ENCODE measurements at regions not wholly inside any gene's neighbourhood (a gene's known extent, or its start where the extent isn't known, plus 50 kb on each side); places are given as distances from the start of the nearest gene placed in this dataset.

- Histone ChIP-seq H3K27ac (no peak overlapping the region), H3K4me1 (ENCODE audit: control insufficient read depth in 1 of 2, low read depth in 2 of 2) (peaks cover 0 to 7% of the 10 kb centered on the region in 2 donors), H3K36me3 (no peaks in the 10 kb centered on the region), H3K27me3 (replicated peaks; ENCODE audit: insufficient read depth) (no peaks in the 10 kb centered on the region), H3K9me3 (no peaks in the 10 kb centered on the region), H3K4me3 (no peak overlapping the region)
- DNase-seq (ENCODE audit: low spot score) (no peak), ATAC-seq (ENCODE audit: insufficient number of reproducible peaks, low FRiP score, low read depth) (no peak)
- TF ChIP-seq, protein P1, sequence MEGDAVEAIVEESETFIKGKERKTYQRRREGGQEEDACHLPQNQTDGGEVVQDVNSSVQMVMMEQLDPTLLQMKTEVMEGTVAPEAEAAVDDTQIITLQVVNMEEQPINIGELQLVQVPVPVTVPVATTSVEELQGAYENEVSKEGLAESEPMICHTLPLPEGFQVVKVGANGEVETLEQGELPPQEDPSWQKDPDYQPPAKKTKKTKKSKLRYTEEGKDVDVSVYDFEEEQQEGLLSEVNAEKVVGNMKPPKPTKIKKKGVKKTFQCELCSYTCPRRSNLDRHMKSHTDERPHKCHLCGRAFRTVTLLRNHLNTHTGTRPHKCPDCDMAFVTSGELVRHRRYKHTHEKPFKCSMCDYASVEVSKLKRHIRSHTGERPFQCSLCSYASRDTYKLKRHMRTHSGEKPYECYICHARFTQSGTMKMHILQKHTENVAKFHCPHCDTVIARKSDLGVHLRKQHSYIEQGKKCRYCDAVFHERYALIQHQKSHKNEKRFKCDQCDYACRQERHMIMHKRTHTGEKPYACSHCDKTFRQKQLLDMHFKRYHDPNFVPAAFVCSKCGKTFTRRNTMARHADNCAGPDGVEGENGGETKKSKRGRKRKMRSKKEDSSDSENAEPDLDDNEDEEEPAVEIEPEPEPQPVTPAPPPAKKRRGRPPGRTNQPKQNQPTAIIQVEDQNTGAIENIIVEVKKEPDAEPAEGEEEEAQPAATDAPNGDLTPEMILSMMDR (IDR thresholded peaks at IDR 0.05), result no peak
These were observed 418.8 kb downstream of the OTOL1 start for GRCh38 chr3:161915418-161915750.

DNA sequence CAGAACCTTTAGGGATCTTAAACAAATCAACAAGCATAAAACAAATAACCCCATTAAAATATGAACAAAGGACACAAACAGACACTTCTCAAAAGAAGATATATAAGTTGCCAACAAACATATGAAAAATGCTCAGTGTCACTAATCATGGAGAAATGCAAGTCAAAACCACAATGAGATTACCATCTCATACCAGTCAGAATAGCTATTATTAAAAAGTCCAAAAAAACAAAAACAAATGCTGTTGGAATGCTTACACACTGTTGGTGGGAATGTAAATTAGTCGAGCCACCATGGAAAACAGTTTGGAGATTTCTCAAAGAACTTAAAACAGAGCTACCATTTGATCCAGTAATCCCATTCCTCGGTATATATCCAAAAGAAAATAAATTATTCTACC lies 423.6 kb downstream of the OTOL1 start:
- Histone ChIP-seq H3K36me3 (no peaks in the 10 kb centered on the region), H3K27me3 (replicated peaks; ENCODE audit: insufficient read depth) (no peaks in the 10 kb centered on the region), H3K4me1 (ENCODE audit: control insufficient read depth in 1 of 2, low read depth in 2 of 2) (peaks cover 0 to 1% of the 10 kb centered on the region in 2 donors), H3K4me3 (no peak overlapping the region), H3K9me3 (no peaks in the 10 kb centered on the region), H3K27ac (no peak overlapping the region)
- DNase-seq (ENCODE audit: low spot score) (no peak), ATAC-seq (ENCODE audit: insufficient number of reproducible peaks, low FRiP score, low read depth) (no peak)
- TF ChIP-seq, protein P1 (IDR thresholded peaks at IDR 0.05), result no peak

DNA sequence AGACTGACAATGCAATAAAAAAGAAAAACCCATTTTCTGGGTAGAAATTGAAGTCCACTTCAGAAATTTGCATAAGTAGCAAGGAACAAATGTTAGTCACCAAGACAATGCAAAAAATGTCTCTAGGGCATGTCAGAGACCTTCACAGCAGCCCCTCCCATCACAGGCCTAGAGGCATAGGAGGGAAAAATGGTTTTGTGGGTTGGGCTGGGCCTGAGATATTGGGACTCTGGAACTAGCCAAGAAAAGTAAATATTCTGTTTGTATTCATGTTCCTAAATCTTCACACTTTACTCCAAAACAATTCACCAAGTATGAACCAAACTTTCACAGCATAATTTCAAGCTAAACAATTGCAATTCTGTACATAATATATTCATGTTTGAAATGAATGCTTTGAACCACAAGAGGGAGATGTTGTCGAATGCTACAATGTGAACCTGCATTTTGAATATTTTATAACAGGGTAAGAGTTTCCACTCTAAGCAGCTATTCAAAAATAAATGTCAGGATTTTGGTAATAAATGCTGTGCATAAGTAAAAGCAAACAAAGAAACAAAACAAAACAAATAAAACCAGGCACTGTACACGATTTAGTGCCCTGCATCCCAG lies 429.2 kb downstream of the OTOL1 start:
- no peak overlapping the region for H3K4me3 ChIP-seq
- H3K27me3 ChIP-seq (replicated peaks; ENCODE audit: insufficient read depth), result no peaks in the 10 kb centered on the region
- TF ChIP-seq, protein P1 (IDR thresholded peaks at IDR 0.05), result no peak
- DNase-seq (ENCODE audit: low spot score), result no peak
- ATAC-seq (ENCODE audit: insufficient number of reproducible peaks, low FRiP score, low read depth), result no peak
- H3K9me3 ChIP-seq, result no peaks in the 10 kb centered on the region
- no peaks in the 10 kb centered on the region for H3K36me3 ChIP-seq
- H3K27ac ChIP-seq, result no peak overlapping the region
- H3K4me1 ChIP-seq (ENCODE audit: control insufficient read depth in 1 of 2, low read depth in 2 of 2), result no peaks in the 10 kb centered on the region

- Histone ChIP-seq H3K9me3 (no peaks in the 10 kb centered on the region), H3K4me3 (no peak overlapping the region), H3K27ac (no peak overlapping the region), H3K4me1 (ENCODE audit: control insufficient read depth in 1 of 2, low read depth in 2 of 2) (no peaks in the 10 kb centered on the region), H3K36me3 (no peaks in the 10 kb centered on the region), H3K27me3 (replicated peaks; ENCODE audit: insufficient read depth) (no peaks in the 10 kb centered on the region)
- ATAC-seq (ENCODE audit: insufficient number of reproducible peaks, low FRiP score, low read depth) (no peak), DNase-seq (ENCODE audit: low spot score) (no peak)
- TF ChIP-seq, protein P1 (IDR thresholded peaks at IDR 0.05), result no peak
These were observed 430.5 kb downstream of the OTOL1 start for GRCh38 chr3:161927131-161927530.

DNA sequence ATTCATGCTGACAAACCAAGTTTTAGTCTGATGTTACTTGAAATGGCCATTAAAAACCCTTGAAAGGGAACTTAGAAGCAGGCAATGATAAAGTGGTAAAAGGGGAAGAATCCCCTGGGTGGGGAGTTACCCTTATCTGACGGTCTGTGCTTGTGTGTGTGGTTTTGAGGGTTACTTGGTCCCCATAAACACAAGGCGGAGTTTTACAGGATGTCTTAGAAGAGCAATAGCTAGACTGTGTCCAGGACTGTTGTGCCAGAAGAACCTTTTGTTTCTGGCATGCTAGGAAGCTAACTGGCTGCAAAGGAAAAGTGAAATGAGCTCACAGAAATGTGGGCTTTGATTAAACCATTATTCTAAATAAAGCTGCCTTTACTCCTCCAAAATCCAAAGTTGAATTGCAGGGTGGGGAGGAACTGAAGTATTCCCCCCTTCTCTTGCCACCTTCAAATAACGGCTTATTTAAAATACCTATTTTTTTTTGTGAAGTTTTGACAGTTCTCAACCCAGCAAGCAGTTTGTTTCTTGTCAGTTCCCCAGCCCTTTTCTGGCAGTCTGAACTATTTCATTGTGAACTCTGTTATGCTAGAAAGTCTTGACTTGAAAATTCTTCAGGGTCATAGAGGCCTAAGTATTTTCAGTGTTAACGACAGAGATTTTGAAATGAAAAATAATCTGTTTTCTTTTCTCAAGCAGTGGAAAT lies 443.5 kb downstream of the OTOL1 start:
- no peak overlapping the region for H3K27ac ChIP-seq
- no peaks in the 10 kb centered on the region for H3K36me3 ChIP-seq
- H3K4me3 ChIP-seq, result peak overlapping the region; percentile 37
- ATAC-seq (ENCODE audit: insufficient number of reproducible peaks, low FRiP score, low read depth), result no peak
- H3K27me3 ChIP-seq (replicated peaks; ENCODE audit: insufficient read depth), result no peaks in the 10 kb centered on the region
- TF ChIP-seq, protein P1 (IDR thresholded peaks at IDR 0.05), result no peak
- H3K9me3 ChIP-seq, result no peaks in the 10 kb centered on the region
- DNase-seq (ENCODE audit: low spot score), result no peak
- peaks cover 0 to 18% of the 10 kb centered on the region in 2 donors for H3K4me1 ChIP-seq (ENCODE audit: control insufficient read depth in 1 of 2, low read depth in 2 of 2)

Data from thoracic aorta (tissue), 2 donors.